ENCODE measurements at regions not wholly inside any gene's neighbourhood (a gene's known extent, or its start where the extent isn't known, plus 50 kb on each side); places are given as distances from the start of the nearest gene placed in this dataset.

GRCh38 chr2:239466755-239467271, 66.0 kb upstream of the HDAC4 start:
- DNase-seq (ENCODE audit: low read depth): no peak

DNA sequence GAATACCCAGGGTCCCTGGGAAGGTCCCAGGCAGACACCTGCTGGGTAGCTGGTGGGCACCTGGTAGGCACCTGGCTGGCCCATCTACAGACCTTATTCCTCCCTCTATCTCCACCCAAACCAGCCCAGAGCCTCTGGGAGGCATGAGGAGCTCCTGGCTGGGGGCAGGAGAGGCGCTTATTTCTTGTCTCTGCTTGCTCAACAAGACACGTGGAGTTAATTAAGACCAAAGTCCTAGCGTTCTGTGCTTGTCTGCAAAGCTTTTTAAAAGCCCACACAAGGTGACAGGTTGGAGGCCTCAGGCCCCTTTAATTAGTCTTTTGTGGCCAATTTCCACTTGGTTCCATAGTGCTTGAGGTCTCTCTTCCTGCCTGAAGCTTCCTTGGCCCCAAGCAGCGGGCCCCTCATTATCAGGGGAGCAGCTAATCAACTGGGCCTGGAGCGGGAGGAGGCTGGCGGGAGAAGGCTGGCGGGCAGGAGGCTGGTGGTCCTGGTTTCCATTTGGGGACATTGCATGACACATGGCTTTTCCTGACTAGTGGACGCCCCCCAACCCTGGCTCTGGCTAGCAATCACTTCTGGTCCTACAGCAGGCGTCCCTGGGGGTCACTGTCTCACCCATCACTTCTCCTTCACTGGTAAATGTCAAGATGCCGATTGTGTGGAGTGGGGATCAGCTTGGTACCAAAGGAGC, 65.4 kb upstream of the HDAC4 start:
- no peak for DNase-seq (ENCODE audit: low read depth)

- DNase-seq (ENCODE audit: low read depth): no peak
These were observed 64.5 kb upstream of the HDAC4 start for GRCh38 chr2:239465017-239466001.

DNA sequence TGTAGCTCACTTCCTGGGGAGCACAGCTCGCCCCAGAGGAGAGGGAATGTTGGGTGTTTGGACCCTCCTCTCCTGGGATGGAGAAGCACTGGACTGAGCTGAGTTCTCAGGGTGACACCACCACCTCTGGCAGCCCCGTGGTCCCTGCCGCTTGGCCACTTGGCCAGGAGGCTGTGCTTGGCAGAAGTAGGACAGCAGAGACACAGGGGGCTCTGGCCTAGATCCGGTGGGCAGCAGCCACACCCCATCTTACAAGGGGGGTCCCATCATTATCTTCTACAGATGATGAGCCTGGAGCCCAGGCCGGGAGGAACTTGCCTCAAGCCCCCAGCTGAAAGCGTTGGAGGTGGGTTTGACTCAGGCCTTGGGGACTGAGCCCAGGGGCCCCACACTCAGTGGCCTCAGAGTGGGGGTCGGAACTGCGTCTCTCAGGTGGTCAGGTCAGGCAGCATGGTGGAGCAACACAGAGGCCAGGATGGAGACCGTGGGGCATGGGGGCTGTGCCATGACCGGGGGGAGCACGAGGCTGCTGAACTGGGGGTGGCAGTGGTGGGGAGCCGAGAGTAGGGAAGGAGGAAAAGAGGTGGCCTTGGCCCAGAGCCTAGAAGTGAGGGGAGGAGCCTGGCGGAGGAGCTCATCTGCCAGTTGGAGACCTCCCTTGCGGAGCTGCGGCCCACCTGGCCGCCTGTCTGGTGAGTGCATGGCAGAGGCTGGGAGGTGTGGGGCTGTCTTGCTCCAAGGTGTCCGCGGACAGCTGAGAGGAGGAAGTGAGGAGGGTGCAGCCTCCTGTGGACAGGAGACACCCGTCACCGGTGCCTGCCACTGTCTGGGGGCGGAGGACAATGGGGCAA, 63.6 kb upstream of the HDAC4 start:
- no peak for DNase-seq (ENCODE audit: low read depth)

DNA sequence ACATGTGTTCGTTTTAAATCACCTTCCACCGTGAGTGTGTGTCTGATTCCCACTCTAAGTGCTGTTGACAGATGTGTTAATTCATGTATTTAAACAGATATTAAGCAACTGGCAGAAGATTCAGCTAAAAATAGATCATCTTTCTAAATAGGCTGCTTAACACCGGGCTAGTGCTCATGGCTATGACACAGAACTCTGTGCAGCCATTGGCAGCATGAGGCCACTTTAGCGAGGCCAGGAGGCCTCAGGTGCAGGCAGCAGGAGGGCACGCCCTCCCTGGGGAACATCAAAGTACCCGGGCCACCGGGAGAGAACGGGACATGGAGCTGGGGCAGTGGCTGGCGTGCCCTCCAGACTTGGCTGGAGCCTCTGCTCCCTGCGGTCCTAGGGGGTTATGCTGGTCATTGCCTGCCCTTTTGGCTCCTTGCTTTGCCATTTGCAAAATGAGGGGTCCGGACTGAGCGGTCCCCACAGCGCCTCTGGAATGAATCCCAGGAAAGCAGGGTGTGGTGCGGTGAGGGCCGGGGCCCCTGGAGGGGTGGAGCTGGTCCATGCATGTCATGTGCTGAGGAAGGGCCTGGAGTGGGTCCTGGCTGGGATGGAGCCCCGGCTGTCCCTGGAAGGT, 62.8 kb upstream of the HDAC4 start:
- no peak for DNase-seq (ENCODE audit: low read depth)

DNA sequence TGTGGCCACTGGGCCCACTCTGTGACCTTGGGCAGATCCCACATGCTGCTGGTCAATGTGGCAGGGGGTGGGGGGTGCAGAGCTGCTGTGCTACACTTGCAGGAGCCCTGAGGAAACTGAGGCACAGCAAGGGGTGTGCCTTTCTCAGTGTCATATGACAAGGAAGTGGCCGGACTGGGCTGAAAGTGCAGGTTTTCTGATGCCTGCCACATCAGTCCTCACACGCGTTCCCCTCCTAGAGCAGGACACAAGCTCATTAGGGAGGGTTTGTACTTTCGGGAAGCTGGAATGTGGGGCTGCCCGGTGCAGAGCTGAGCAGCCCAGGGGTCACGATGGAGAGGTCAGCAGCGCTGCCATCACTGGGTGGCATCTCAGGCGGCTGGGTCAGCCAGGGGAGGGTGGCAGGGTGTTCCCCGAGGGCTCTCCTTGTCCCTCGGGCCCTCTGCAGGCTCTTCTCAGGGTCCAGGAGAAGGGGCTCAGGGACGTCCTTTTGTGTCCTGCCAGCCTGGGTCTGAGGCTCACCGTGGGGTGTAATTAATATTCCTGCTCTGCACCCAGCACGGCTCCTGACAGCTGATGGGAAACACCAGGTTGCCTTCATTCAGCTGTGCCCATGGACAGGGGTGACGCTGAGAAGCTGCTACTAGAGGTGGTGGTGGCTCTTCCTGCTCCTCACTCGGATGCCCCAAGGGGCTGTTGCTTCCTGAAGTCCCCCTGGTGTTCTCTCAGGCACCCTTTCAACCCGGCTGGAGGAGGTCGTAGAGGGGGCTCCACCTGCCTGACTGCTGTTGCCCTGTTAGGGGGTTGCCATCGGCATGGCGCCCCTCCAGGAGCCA, 62.1 kb upstream of the HDAC4 start:
- DNase-seq (ENCODE audit: low read depth): no peak

GRCh38 chr2:239462191-239462515, 61.3 kb upstream of the HDAC4 start:
- no peak for DNase-seq (ENCODE audit: low read depth)

DNA sequence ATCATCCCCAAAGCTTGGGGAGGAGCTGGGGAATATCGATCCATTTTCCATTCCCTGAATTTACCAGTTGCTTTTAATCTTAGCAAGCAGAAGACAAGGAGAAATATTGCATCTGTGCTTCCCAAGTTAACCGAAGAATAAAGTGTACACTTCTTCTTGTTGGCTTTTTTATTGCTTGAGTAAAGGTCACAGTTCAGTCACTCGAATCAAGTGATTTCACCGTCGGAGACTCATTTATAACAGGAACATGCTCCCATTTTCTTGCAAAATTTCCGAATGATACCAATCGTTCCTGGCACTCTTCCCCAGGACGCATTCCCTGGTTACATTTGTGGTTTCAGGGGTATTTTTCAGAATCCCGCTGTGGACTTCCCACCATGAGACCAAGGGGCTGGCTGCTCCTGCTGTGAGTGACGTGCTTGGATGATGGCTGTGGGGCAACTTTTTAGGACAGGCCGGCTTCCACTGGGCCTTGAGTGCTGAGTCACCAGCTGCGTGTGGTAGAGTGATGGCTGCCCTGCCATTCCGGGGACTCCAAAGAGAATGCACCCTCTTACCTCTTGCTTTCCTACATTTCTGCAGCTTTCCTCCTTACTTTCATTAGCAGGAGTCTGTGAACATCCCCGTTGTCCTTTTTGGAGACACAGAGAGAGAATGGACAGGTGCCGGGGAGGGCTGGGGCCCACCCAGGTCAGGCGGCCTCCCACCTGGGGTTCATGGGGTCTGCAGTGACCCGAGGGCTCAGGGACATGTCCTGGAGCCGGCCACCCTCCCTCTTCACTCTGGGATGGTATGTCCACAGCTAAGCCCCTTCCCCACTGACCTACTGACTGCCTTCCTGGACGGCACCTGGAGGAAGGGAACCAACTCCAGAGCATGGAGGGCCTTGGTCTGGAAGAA, 60.7 kb upstream of the HDAC4 start:
- no peak for DNase-seq (ENCODE audit: low read depth)

- DNase-seq (ENCODE audit: low read depth): no peak
These were observed 60.0 kb upstream of the HDAC4 start for GRCh38 chr2:239460780-239461179.

- DNase-seq (ENCODE audit: low read depth): no peak
These were observed 58.8 kb upstream of the HDAC4 start for GRCh38 chr2:239459606-239460005.

- DNase-seq (ENCODE audit: low read depth): no peak
These were observed 58.2 kb upstream of the HDAC4 start for GRCh38 chr2:239459056-239459455.

DNA sequence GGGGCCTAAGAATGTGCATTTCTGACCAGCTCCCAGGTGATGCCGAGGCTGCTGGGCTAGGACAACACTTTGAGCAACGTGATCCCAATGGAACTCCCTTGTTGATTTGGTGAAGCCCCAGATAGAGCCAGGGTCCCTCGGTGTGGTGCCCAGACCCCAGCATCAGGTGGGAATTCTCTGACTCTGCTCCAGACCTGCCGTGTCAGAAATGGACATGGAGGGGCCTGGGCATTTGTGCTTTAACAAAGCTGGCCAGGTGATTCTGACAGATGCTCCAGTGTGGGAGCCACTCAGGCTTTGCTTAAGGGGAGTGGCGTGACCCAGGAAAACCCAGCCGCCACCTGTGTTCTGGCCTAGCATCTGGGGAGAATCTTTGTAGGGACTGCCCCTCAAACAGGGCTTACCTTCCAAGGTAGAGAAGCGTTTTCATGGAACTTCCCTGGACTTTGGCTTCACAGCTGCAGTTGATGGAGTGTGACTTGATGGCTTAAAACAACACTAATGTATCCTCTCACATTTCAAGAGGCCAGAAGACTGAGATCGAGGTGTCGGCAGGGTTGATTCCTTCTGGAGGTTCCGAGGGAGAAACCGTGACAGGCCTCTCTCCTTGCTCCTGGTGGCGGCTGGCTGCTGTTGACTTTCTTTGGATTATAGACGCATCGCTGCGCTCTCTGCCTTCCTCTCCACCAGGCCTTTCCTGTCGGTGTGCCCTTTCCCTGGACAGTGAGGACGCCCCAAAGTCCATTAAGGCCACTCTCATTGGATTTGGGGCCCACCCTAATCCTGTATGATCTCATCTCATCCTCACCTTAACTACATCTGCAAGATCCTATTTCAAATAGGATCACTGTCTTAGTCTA, 57.0 kb upstream of the HDAC4 start:
- DNase-seq (ENCODE audit: low read depth): no peak

DNA sequence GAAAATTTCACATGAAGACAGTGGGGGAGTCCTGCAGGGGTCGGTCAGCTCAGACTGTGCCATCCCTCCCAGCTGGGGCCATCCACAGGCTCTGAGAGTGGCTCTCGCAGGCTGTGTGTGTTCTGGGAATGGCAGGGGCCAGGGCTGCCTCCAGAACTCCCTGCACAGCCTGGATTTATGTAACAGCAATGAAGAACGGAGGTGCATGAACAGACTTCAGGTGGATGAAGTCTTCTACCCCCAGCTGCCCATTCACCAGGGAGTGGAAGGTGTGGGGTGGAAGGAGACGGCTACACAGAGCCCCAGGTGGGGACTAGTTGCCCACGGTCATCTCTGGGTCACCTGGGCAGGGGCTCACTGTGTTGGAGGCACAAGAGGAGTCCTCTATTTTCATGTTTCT, 56.1 kb upstream of the HDAC4 start:
- no peak for DNase-seq (ENCODE audit: low read depth)

- DNase-seq (ENCODE audit: low read depth): no peak
These were observed 54.8 kb upstream of the HDAC4 start for GRCh38 chr2:239455436-239456203.

- DNase-seq (ENCODE audit: low read depth): no peak
These were observed 53.7 kb upstream of the HDAC4 start for GRCh38 chr2:239454507-239454906.
